ENCODE measurements at regions not wholly inside any gene's neighbourhood (a gene's known extent, or its start where the extent isn't known, plus 50 kb on each side); places are given as distances from the start of the nearest gene placed in this dataset.

DNA sequence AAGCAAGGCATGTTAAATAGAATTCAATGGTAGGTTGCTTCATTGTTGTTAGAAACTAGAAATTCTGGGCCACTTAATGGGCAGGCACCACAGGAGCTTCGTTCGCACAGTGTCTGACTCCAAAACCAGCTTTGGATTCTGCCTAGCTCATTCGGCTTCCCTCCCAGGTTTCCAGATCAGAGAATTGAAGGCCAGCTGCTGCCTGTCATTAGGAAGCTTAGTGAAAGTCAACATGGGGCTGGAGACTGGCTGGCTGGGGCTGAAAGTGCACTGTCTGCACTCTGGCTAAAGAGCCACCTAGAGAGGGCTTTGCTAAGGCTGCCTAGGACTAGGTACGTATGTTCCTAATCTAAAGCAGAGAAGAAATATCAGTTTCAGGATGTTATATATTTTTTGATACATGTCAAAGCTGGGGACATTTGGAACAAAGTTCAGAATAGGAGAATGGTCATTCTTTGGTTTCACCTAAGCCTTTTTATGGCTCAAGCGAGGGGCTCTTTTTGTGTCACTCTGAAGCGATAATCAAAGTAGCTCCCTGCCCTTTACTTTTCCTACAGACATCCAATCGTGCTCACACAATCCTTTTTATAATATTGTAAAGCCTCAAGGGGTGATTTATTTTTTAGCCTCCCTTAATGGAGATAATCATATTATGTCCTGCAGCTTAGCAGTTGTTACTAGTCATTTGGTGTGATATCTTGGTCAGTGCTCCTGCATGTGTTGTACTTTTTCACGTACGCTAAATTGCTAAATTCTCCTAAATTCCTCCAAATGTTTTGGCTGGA is 238.5 kb upstream of the NAV3 start:
- Histone ChIP-seq H3K4me1 (ENCODE audit: insufficient read depth, low read length, poor library complexity, severe bottlenecking) (no peaks in the 10 kb centered on the region), H3K9ac (ENCODE audit: low read depth, low read length, poor library complexity, severe bottlenecking) (no peak overlapping the region), H3F3A (ENCODE audit: low read depth) (no peaks in the 10 kb centered on the region), H3K79me2 (ENCODE audit: insufficient read depth, low read length) (no peaks in the 10 kb centered on the region), H3K4me3 (ENCODE audit: low read length, poor library complexity, severe bottlenecking) (no peak overlapping the region), H3K4me2 (ENCODE audit: low read depth, low read length, poor library complexity, severe bottlenecking) (no peak overlapping the region), H2AFZ (ENCODE audit: low read length) (no peak overlapping the region), H3K27me3 (ENCODE audit: insufficient read depth, low read length, poor library complexity, severe bottlenecking) (no peaks in the 10 kb centered on the region), H3K9me3 (ENCODE audit: insufficient read depth, low read depth, low read length) (no peaks in the 10 kb centered on the region), H3K36me3 (ENCODE audit: insufficient read depth, low read length) (no peaks in the 10 kb centered on the region), H4K20me1 (ENCODE audit: insufficient read depth, low read length, poor library complexity, severe bottlenecking) (no peaks in the 10 kb centered on the region), H3K9me2 (replicated peaks; ENCODE audit: low read depth, low read length) (no peaks in the 10 kb centered on the region)
- TF ChIP-seq, protein P1, sequence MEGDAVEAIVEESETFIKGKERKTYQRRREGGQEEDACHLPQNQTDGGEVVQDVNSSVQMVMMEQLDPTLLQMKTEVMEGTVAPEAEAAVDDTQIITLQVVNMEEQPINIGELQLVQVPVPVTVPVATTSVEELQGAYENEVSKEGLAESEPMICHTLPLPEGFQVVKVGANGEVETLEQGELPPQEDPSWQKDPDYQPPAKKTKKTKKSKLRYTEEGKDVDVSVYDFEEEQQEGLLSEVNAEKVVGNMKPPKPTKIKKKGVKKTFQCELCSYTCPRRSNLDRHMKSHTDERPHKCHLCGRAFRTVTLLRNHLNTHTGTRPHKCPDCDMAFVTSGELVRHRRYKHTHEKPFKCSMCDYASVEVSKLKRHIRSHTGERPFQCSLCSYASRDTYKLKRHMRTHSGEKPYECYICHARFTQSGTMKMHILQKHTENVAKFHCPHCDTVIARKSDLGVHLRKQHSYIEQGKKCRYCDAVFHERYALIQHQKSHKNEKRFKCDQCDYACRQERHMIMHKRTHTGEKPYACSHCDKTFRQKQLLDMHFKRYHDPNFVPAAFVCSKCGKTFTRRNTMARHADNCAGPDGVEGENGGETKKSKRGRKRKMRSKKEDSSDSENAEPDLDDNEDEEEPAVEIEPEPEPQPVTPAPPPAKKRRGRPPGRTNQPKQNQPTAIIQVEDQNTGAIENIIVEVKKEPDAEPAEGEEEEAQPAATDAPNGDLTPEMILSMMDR (conservative IDR thresholded peaks at IDR 0.05; ENCODE audit: low read length) = no peak
- no peak for TF ChIP-seq EZH2phosphoT487 (IDR thresholded peaks at IDR 0.05; ENCODE audit: borderline replicate concordance)

DNA sequence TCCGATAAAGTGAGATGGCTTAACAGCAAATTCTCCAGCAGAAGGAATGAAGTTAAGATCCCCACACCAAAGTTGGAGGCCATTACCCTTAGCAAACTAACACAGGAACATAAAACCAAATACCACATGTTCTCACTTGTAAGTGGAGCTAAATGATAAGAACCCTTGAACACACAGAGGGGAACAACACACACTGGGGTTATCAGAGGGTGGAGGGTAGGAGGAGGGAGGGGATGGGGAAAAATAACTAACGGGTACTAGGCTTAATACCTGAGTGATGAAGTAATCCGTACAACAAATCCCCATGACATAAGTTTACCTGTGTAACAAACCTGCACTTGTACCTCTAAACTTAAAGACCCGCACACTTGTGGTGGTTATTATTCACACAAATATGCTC is 240.4 kb upstream of the NAV3 start:
- Histone ChIP-seq H3K4me2 (ENCODE audit: low read depth, low read length, poor library complexity, severe bottlenecking) (no peak overlapping the region), H4K20me1 (ENCODE audit: insufficient read depth, low read length, poor library complexity, severe bottlenecking) (no peaks in the 10 kb centered on the region), H2AFZ (ENCODE audit: low read length) (no peak overlapping the region), H3K27me3 (ENCODE audit: insufficient read depth, low read length, poor library complexity, severe bottlenecking) (no peaks in the 10 kb centered on the region), H3F3A (ENCODE audit: low read depth) (no peaks in the 10 kb centered on the region), H3K9me2 (replicated peaks; ENCODE audit: low read depth, low read length) (no peaks in the 10 kb centered on the region), H3K36me3 (ENCODE audit: insufficient read depth, low read length) (no peaks in the 10 kb centered on the region), H3K4me3 (ENCODE audit: low read length, poor library complexity, severe bottlenecking) (no peak overlapping the region), H3K79me2 (ENCODE audit: insufficient read depth, low read length) (no peaks in the 10 kb centered on the region), H3K9me3 (ENCODE audit: insufficient read depth, low read depth, low read length) (no peaks in the 10 kb centered on the region), H3K4me1 (ENCODE audit: insufficient read depth, low read length, poor library complexity, severe bottlenecking) (no peaks in the 10 kb centered on the region), H3K9ac (ENCODE audit: low read depth, low read length, poor library complexity, severe bottlenecking) (no peak overlapping the region)
- TF ChIP-seq, protein P1 (conservative IDR thresholded peaks at IDR 0.05; ENCODE audit: low read length) = no peak
- no peak for TF ChIP-seq EZH2phosphoT487 (IDR thresholded peaks at IDR 0.05; ENCODE audit: borderline replicate concordance)

DNA sequence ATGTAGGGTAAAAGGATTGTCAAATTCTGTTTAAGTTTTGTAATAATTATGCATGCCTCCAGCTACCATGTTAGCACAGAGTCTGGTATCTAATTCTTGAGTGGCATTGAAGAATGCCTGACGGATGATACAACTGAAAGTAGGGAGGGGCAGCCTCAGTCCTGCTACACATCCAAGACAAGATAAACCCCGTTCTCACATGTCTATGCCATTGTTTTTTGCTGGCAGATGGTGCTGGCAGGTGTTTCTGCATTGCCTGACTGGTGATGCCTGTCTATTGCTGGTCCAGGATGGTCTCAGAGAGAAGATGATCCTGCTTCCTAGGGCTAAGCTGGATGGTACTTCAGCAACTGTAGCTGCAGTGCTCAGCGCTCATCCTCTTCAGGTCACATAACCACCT is 245.8 kb upstream of the NAV3 start:
- Histone ChIP-seq H3K4me3 (ENCODE audit: low read length, poor library complexity, severe bottlenecking) (no peak overlapping the region), H3K9me2 (replicated peaks; ENCODE audit: low read depth, low read length) (no peaks in the 10 kb centered on the region), H3K79me2 (ENCODE audit: insufficient read depth, low read length) (no peaks in the 10 kb centered on the region), H3K9ac (ENCODE audit: low read depth, low read length, poor library complexity, severe bottlenecking) (no peak overlapping the region), H3K36me3 (ENCODE audit: insufficient read depth, low read length) (no peaks in the 10 kb centered on the region), H2AFZ (ENCODE audit: low read length) (no peak overlapping the region), H4K20me1 (ENCODE audit: insufficient read depth, low read length, poor library complexity, severe bottlenecking) (no peaks in the 10 kb centered on the region), H3K4me1 (ENCODE audit: insufficient read depth, low read length, poor library complexity, severe bottlenecking) (no peaks in the 10 kb centered on the region), H3K4me2 (ENCODE audit: low read depth, low read length, poor library complexity, severe bottlenecking) (no peak overlapping the region), H3K9me3 (ENCODE audit: insufficient read depth, low read depth, low read length) (no peaks in the 10 kb centered on the region), H3F3A (ENCODE audit: low read depth) (no peaks in the 10 kb centered on the region), H3K27me3 (ENCODE audit: insufficient read depth, low read length, poor library complexity, severe bottlenecking) (no peaks in the 10 kb centered on the region)
- TF ChIP-seq EZH2phosphoT487 (IDR thresholded peaks at IDR 0.05; ENCODE audit: borderline replicate concordance) = no peak
- TF ChIP-seq, protein P1 (conservative IDR thresholded peaks at IDR 0.05; ENCODE audit: low read length) = no peak

Data from Loucy (cell line).